Endometrial microvascular endothelial cells (primary cell): ENCODE measurements at regions not wholly inside any gene's neighbourhood (a gene's known extent, or its start where the extent isn't known, plus 50 kb on each side); places are given as distances from the start of the nearest gene placed in this dataset.

ENCODE experiments used
- in situ Hi-C: cut with HindIII; loops from 2 replicates; pipeline ENCODE4 v1.10.0; 2017; ENCODE audit warnings: low sequenced_read_pairs, low pct_unique_long_range_greater_than_20kb; ENCODE audit errors: inconsistent ontology term

GRCh38 chr13:31385540-31385939 is 185.8 kb downstream of the B3GLCT start:
- in situ Hi-C loops, result no loop called here

GRCh38 chr13:31394506-31394905 is 194.7 kb downstream of the B3GLCT start:
- in situ Hi-C loops, result no loop called here

- in situ Hi-C loops, result no loop called here
Measured at GRCh38 chr13:31395090-31395489, 195.3 kb downstream of the B3GLCT start.

GRCh38 chr13:31399690-31400089 is 199.9 kb downstream of the B3GLCT start:
- in situ Hi-C loops, result loop anchor here (25.0 kb wide), 1 partner anchor 162 kb away; no protein-coding TSS in a partner anchor

- in situ Hi-C loops, result loop anchor here (25.0 kb wide), 1 partner anchor 166 kb away; no protein-coding TSS in a partner anchor
Measured at GRCh38 chr13:31403711-31404110, 203.9 kb downstream of the B3GLCT start.

GRCh38 chr13:31408927-31409326 is 209.2 kb downstream of the B3GLCT start:
- in situ Hi-C loops, result loop anchor here (25.0 kb wide), 1 partner anchor 172 kb away; no protein-coding TSS in a partner anchor

- in situ Hi-C loops, result loop anchor here (25.0 kb wide), 1 partner anchor 173 kb away; no protein-coding TSS in a partner anchor
Measured at GRCh38 chr13:31409678-31410356, 210.0 kb downstream of the B3GLCT start.

- in situ Hi-C loops, result loop anchor here (25.0 kb wide), 1 partner anchor 176 kb away; no protein-coding TSS in a partner anchor
Measured at GRCh38 chr13:31413516-31413915, 213.7 kb downstream of the B3GLCT start.

- in situ Hi-C loops, result loop anchor here (25.0 kb wide), 1 partner anchor 179 kb away; no protein-coding TSS in a partner anchor
Measured at GRCh38 chr13:31416066-31416465, 216.3 kb downstream of the B3GLCT start.

- in situ Hi-C loops, result loop anchor here (25.0 kb wide), 1 partner anchor 181 kb away; no protein-coding TSS in a partner anchor
Measured at GRCh38 chr13:31418186-31418585, 218.4 kb downstream of the B3GLCT start.

- in situ Hi-C loops, result loop anchor here (25.0 kb wide), 1 partner anchor 184 kb away; no protein-coding TSS in a partner anchor
Measured at GRCh38 chr13:31421756-31422155, 222.0 kb downstream of the B3GLCT start.

- in situ Hi-C loops, result loop anchor here (25.0 kb wide), 1 partner anchor 187 kb away; no protein-coding TSS in a partner anchor
Measured at GRCh38 chr13:31424130-31424729, 224.5 kb downstream of the B3GLCT start.

GRCh38 chr13:31426395-31426794 is 226.6 kb downstream of the B3GLCT start:
- in situ Hi-C loops, result loop anchor here (25.0 kb wide), 1 partner anchor 336 kb away; no protein-coding TSS in a partner anchor

GRCh38 chr13:31427151-31428100 is 227.7 kb downstream of the B3GLCT start:
- in situ Hi-C loops, result loop anchor here (25.0 kb wide), 1 partner anchor 335 kb away; no protein-coding TSS in a partner anchor

GRCh38 chr13:31431722-31432137 is 232.0 kb downstream of the B3GLCT start:
- in situ Hi-C loops, result loop anchor here (25.0 kb wide), 1 partner anchor 331 kb away; no protein-coding TSS in a partner anchor

- in situ Hi-C loops, result loop anchor here (25.0 kb wide), 1 partner anchor 329 kb away; no protein-coding TSS in a partner anchor
Measured at GRCh38 chr13:31433207-31433606, 233.4 kb downstream of the B3GLCT start.

- in situ Hi-C loops, result loop anchor here (25.0 kb wide), 1 partner anchor 329 kb away; no protein-coding TSS in a partner anchor
Measured at GRCh38 chr13:31433746-31434145, 234.0 kb downstream of the B3GLCT start.

GRCh38 chr13:31434613-31435012 is 234.8 kb downstream of the B3GLCT start:
- in situ Hi-C loops, result loop anchor here (25.0 kb wide), 1 partner anchor 328 kb away; no protein-coding TSS in a partner anchor
